Cardiac muscle cell (in vitro differentiated cells and primary cell): ENCODE measurements at regions not wholly inside any gene's neighbourhood (a gene's known extent, or its start where the extent isn't known, plus 50 kb on each side); places are given as distances from the start of the nearest gene placed in this dataset.
A peak's percentile ranks its signal among the peaks of the same experiment; 100 is the strongest.

Experiments
- DNase-seq, 2 donors: peaks; one replicate each; pipeline versions ENCODE4 v3.0.0 to v3.0.0-alpha.2; 2010 to 2017; ENCODE audit warnings: low read depth in 1 of 2, low spot score in 1 of 2
- H3K27ac ChIP-seq: fragments of 200-600 bp; sonication (generic); 2 replicates; pipeline ENCODE4 v1.5.1; 2016
- H3K27me3 ChIP-seq: fragments of 200-600 bp; sonication (generic); 2 replicates; pipeline ENCODE4 v1.6.0; 2016; ENCODE audit warnings: control low read depth
- H3K36me3 ChIP-seq: fragments of 200-600 bp; sonication (generic); 2 replicates; pipeline ENCODE4 v1.5.1; 2016; ENCODE audit warnings: control low read depth
- H3K4me1 ChIP-seq: fragments of 200-600 bp; sonication (generic); 2 replicates; pipeline ENCODE4 v1.8.1; 2017; ENCODE audit warnings: low read depth, mild to moderate bottlenecking, mixed run types
- H3K4me3 ChIP-seq: fragments of 200-600 bp; sonication (generic); 2 replicates; pipeline ENCODE4 v1.5.1; 2016; ENCODE audit warnings: mild to moderate bottlenecking
- H3K9me3 ChIP-seq: fragments of 200-600 bp; sonication (generic); 2 replicates; pipeline ENCODE4 v1.5.1; 2017; ENCODE audit warnings: low read depth, mild to moderate bottlenecking, control low read depth
- TF ChIP-seq, protein P1 (sequence below): IDR thresholded peaks from 2 replicates; pipeline ENCODE4 v1.5.1; 2012; ENCODE audit warnings: low read depth, mild to moderate bottlenecking, low read length

DNA sequence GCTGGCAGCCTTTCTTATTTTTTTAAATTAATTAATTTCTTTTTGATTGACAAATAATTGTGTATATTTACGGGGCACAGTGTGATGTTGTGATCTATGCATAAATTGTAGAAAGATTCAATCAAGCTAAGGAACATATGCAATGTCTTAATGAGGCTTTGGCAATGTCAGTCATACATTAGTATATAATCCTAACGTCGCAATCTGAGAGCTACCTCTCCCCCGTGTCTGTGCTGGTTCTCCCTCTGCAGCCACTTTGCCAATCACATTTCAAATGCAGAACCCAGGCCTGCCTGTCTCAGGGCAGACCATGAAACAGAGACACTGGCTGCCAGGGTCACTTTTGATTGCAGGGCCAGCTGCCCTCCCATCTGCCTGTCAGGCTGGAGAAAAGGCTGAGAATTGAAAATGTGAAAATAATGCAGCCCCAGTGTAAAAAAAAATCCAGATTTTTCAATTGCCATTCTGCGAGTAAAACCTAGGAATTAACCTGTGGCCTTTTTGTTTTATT lies 56.3 kb downstream of the SLC24A2 start:
- H3K27ac ChIP-seq: no peak overlapping the region
- H3K9me3 ChIP-seq: no peaks in the 10 kb centered on the region
- H3K4me3 ChIP-seq: no peak overlapping the region
- H3K36me3 ChIP-seq: no peaks in the 10 kb centered on the region
- no peak for DNase-seq
- no peaks in the 10 kb centered on the region for H3K27me3 ChIP-seq
- TF ChIP-seq, protein P1, sequence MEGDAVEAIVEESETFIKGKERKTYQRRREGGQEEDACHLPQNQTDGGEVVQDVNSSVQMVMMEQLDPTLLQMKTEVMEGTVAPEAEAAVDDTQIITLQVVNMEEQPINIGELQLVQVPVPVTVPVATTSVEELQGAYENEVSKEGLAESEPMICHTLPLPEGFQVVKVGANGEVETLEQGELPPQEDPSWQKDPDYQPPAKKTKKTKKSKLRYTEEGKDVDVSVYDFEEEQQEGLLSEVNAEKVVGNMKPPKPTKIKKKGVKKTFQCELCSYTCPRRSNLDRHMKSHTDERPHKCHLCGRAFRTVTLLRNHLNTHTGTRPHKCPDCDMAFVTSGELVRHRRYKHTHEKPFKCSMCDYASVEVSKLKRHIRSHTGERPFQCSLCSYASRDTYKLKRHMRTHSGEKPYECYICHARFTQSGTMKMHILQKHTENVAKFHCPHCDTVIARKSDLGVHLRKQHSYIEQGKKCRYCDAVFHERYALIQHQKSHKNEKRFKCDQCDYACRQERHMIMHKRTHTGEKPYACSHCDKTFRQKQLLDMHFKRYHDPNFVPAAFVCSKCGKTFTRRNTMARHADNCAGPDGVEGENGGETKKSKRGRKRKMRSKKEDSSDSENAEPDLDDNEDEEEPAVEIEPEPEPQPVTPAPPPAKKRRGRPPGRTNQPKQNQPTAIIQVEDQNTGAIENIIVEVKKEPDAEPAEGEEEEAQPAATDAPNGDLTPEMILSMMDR: no peak
- H3K4me1 ChIP-seq: no peaks in the 10 kb centered on the region

DNA sequence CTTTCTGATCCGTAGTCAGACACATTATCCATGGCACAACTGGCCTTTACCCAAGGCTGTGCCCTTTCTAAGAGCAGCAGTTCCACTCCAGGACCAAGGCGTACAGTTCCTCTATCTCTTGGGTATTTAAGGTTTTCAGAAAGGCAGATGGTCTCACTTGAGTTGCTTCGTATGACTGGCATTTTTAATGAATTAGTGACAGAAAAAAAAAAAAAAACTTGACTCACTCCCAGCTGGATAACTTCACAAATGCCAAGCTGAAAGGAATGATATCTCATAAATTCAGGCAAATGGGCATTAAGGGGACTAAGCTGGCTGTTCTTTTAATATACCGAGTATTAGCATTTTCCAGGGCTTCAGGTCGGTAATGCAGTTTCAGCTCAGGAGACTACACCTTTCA lies 60.7 kb downstream of the SLC24A2 start:
- Histone ChIP-seq H3K27me3 (no peaks in the 10 kb centered on the region), H3K4me3 (no peak overlapping the region), H3K36me3 (no peaks in the 10 kb centered on the region), H3K27ac (no peak overlapping the region), H3K9me3 (no peaks in the 10 kb centered on the region), H3K4me1 (no peaks in the 10 kb centered on the region)
- DNase-seq: no peak
- TF ChIP-seq, protein P1: no peak

DNA sequence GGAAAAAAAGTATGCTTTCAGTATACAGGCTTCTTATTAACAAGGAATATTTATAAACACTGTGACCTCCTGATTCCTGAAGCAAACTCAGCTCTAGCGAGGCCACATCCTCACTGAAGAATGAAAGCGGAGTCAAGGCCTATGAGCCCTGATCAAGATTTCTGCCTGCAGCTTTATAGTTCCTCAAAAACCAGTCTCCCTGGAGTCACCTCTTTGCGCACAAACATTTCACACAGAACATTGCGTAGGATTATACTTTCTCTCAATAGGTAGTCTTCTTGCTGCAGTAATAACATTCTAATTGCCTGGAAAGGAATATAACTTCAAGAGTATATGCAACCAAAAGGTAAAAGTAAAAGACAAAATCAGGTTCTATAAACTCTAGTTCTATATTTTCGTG lies 62.9 kb downstream of the SLC24A2 start:
- no peak overlapping the region for H3K4me3 ChIP-seq
- H3K27me3 ChIP-seq: no peaks in the 10 kb centered on the region
- H3K36me3 ChIP-seq: no peaks in the 10 kb centered on the region
- no peaks in the 10 kb centered on the region for H3K4me1 ChIP-seq
- no peak for DNase-seq
- TF ChIP-seq, protein P1: no peak
- no peak overlapping the region for H3K27ac ChIP-seq
- no peaks in the 10 kb centered on the region for H3K9me3 ChIP-seq

DNA sequence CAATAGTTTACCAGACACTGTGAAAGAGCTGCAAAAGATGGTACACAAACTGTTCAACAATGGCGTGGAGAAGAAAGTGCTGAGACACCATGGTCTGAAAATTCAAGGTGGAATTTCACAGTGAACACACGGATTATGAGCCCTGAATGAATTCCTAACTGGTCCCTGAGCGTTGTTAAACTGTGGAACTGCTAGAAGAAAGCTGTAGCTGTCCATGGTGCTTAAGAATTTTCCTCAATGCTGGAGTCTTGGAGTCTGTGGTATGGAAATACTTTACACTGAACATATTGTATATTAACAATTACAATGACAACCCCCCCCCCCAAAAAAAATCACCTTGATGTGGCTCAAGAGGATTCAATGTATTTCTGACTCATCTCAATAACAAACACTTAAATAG lies 68.5 kb downstream of the SLC24A2 start:
- TF ChIP-seq, protein P1: no peak
- Histone ChIP-seq H3K4me1 (no peaks in the 10 kb centered on the region), H3K4me3 (no peak overlapping the region), H3K27me3 (no peaks in the 10 kb centered on the region), H3K36me3 (no peaks in the 10 kb centered on the region), H3K9me3 (no peaks in the 10 kb centered on the region), H3K27ac (no peak overlapping the region)
- peak; percentile 70 to 88 for DNase-seq

DNA sequence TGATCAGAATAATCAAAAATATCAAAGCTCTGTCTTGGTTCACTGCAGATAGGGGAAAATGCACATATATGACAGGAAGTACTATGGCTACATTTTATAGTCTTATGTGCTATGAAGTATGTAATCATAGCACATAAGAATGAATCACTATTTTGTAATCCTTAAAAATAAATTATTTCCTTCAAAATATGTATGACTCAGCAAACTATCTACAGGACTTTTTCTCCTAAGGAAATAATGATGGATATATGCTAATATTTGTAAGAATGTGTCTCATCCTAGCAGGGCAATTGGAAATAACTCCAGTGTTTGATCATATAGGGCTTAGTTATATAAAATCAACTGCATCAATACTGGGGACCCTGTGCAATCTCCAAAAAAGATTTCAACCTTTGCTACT lies 85.1 kb downstream of the SLC24A2 start:
- TF ChIP-seq, protein P1: no peak
- Histone ChIP-seq H3K27ac (no peak overlapping the region), H3K4me1 (no peaks in the 10 kb centered on the region), H3K27me3 (no peaks in the 10 kb centered on the region), H3K4me3 (no peak overlapping the region), H3K9me3 (no peaks in the 10 kb centered on the region), H3K36me3 (no peaks in the 10 kb centered on the region)
- no peak for DNase-seq

DNA sequence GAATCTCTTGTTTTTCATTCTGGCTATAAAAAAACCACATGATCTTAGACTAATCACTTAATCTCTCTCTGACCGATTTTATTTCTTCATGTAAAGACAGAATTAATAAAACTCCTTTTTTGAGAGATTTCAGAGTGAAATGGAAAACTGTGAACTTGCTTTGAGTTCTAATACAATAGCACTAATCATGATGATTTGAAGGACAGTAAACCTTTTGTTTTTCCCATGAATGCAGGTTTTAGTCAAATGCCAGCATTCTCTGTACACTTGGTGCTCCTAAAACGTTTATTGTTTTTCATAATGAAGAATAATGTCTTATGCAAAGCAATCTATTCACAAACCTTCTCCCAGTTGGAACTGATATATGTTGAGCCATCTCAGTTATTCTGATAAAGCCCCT lies 86.8 kb downstream of the SLC24A2 start:
- no peaks in the 10 kb centered on the region for H3K4me1 ChIP-seq
- H3K27ac ChIP-seq: no peak overlapping the region
- DNase-seq: no peak
- TF ChIP-seq, protein P1: no peak
- H3K4me3 ChIP-seq: no peak overlapping the region
- no peaks in the 10 kb centered on the region for H3K27me3 ChIP-seq
- H3K9me3 ChIP-seq: no peaks in the 10 kb centered on the region
- H3K36me3 ChIP-seq: no peaks in the 10 kb centered on the region
